Endothelial cell of umbilical vein (primary cell): ENCODE measurements at regions not wholly inside any gene's neighbourhood (a gene's known extent, or its start where the extent isn't known, plus 50 kb on each side); places are given as distances from the start of the nearest gene placed in this dataset.

Source experiments
- BruUV-seq: library from RNA; stranded (reverse); fragments of 400-500 nt; replicated peaks from 2 replicates; lab custom pipeline; 2021; lab: Mats Ljungman, UMichigan
- CTCF ChIA-PET: fragments of 300-600, 350-600 bp; sonication (Branson Sonifier 250); formaldehyde crosslinking; loops from one replicate; lab custom pipeline; 2021; ENCODE audit warnings: antibody characterized with exemption, inconsistent platforms; lab: Charles Lee
- POLR2A ChIA-PET: fragments of 300-600, 350-600 bp; sonication (Branson Sonifier 250); formaldehyde crosslinking; loops from one replicate; lab custom pipeline; 2021; ENCODE audit warnings: antibody characterized with exemption, inconsistent platforms; lab: Charles Lee
- DNase-seq: peaks from one replicate; pipeline ENCODE4 v3.0.0-alpha.2; 2011; ENCODE audit warnings: low read depth, low spot score
- FAIRE-seq: peaks from 2 replicates; lab custom pipeline; 2011; peaks lifted over from hg19 to GRCh38; lab: Jason Lieb, UNC
- H2AFZ ChIP-seq: 2 replicates; pipeline ENCODE4 v1.6.0; 2012; ENCODE audit warnings: low read depth, low read length, control low read depth, inconsistent platforms
- H3K27ac ChIP-seq: 2 replicates; pipeline ENCODE4 v1.5.1; 2011; ENCODE audit warnings: low read depth, mild to moderate bottlenecking, control low read depth, low read length, moderate library complexity; ENCODE audit not compliant: insufficient read depth
- H3K27me3 ChIP-seq, 2 experiments: 2 replicates each; pipeline versions ENCODE4 v1.6.0 to v1.6.1; 2011; ENCODE audit warnings: low read length in 2 of 2, mixed read lengths in 1 of 2; ENCODE audit not compliant: control insufficient read depth in 2 of 2, insufficient read depth in 2 of 2
- H3K36me3 ChIP-seq, 2 experiments: 2 replicates in 1 of 2; 3 replicates in 1 of 2; pipeline ENCODE4 v1.5.1; 2011; ENCODE audit warnings: low read length in 2 of 2, mild to moderate bottlenecking in 1 of 2, moderate library complexity in 1 of 2; ENCODE audit not compliant: control insufficient read depth in 2 of 2, insufficient read depth in 2 of 2; ENCODE audit errors: extremely low read depth in 1 of 2
- H3K4me1 ChIP-seq: 3 replicates; pipeline ENCODE4 v1.5.1; 2011; ENCODE audit warnings: mild to moderate bottlenecking, low read length; ENCODE audit not compliant: control insufficient read depth, insufficient read depth; ENCODE audit errors: extremely low read depth
- H3K4me2 ChIP-seq: 2 replicates; pipeline ENCODE4 v1.6.1; 2011; ENCODE audit warnings: low read length, control low read depth, mixed read lengths; ENCODE audit not compliant: insufficient read depth
- H3K4me3 ChIP-seq, 3 experiments: fragments of 200-600 bp in 1 of 3; sonication (generic), shearing (Covaris generic) in 1 of 3; replicated peaks in 1 of 3; 2 replicates each; pipeline ENCODE4 v1.5.1; 2011 to 2016; ENCODE audit warnings: control low read depth in 3 of 3, low read length in 3 of 3, mild to moderate bottlenecking in 2 of 3, inconsistent platforms in 1 of 3, low read depth in 1 of 3, moderate library complexity in 1 of 3; ENCODE audit not compliant: insufficient read depth in 1 of 3
- H3K79me2 ChIP-seq: 2 replicates; pipeline ENCODE4 v1.6.0; 2012; ENCODE audit warnings: low read length, inconsistent platforms; ENCODE audit not compliant: control insufficient read depth, insufficient read depth
- H3K9ac ChIP-seq: replicated peaks from 2 replicates; pipeline ENCODE3; 2011; ENCODE audit warnings: low read length, control low read depth; ENCODE audit not compliant: insufficient read depth; ENCODE audit errors: extremely low read depth
- H3K9me1 ChIP-seq: replicated peaks from 3 replicates; pipeline ENCODE4 v1.6.0; 2011; ENCODE audit warnings: mild to moderate bottlenecking, low read length; ENCODE audit not compliant: control insufficient read depth, insufficient read depth; ENCODE audit errors: extremely low read depth
- H3K9me3 ChIP-seq: replicated peaks from 2 replicates; pipeline ENCODE4 v1.5.1; 2012; ENCODE audit warnings: low read length, inconsistent platforms; ENCODE audit not compliant: control insufficient read depth, insufficient read depth
- H4K20me1 ChIP-seq: replicated peaks from 2 replicates; pipeline ENCODE3; 2011; ENCODE audit warnings: mild to moderate bottlenecking, low read length; ENCODE audit not compliant: control insufficient read depth, insufficient read depth; ENCODE audit errors: extremely low read depth
- CTCF ChIP-seq, 2 donors: IDR thresholded peaks; 1 replicate in 1 of 2; 2 replicates in 1 of 2; pipeline ENCODE4 v1.5.1; 2011; ENCODE audit warnings: low read length in 2 of 2, mild to moderate bottlenecking in 2 of 2, moderate library complexity in 2 of 2, control low read depth in 1 of 2, inconsistent platforms in 1 of 2, low read depth in 1 of 2; ENCODE audit not compliant: insufficient read depth in 1 of 2; ENCODE audit errors: extremely low read depth in 1 of 2
- EZH2 ChIP-seq: IDR thresholded peaks from 2 replicates; pipeline ENCODE4 v1.6.1; 2012; ENCODE audit warnings: borderline replicate concordance, low read depth, mild to moderate bottlenecking, moderate library complexity, low read length, inconsistent platforms; ENCODE audit not compliant: severe bottlenecking
- FOS ChIP-seq: IDR thresholded peaks from 2 replicates; pipeline ENCODE4 v1.6.1; 2011; ENCODE audit warnings: mild to moderate bottlenecking, low read length, moderate library complexity, borderline replicate concordance; ENCODE audit not compliant: insufficient read depth
- GATA2 ChIP-seq: IDR thresholded peaks from 2 replicates; pipeline ENCODE4 v1.7.0; 2011; ENCODE audit warnings: low read depth, mild to moderate bottlenecking, moderate library complexity, mixed read lengths, low read length; ENCODE audit not compliant: insufficient read length, insufficient read depth
- JUN ChIP-seq: IDR thresholded peaks from 2 replicates; pipeline ENCODE4 v1.6.1; 2011; ENCODE audit warnings: borderline replicate concordance, low read depth; ENCODE audit not compliant: insufficient read length, insufficient read depth
- MYC ChIP-seq: IDR thresholded peaks from one replicate; pipeline ENCODE4 v1.6.1; 2011; ENCODE audit warnings: mild to moderate bottlenecking, low read depth, low read length
- POLR2A ChIP-seq: IDR thresholded peaks from 2 replicates; pipeline ENCODE4 v1.6.1; 2012; ENCODE audit warnings: low read depth, mild to moderate bottlenecking, control low read depth, low read length
- POLR2AphosphoS5 ChIP-seq: IDR thresholded peaks from 2 replicates; pipeline ENCODE4 v1.6.1; 2012; ENCODE audit warnings: low read depth, mild to moderate bottlenecking, control low read depth, low read length, moderate library complexity; ENCODE audit not compliant: insufficient read depth
- dilution Hi-C: fragments of 300-500 bp; cut with MboI; formaldehyde crosslinking; loops from one replicate; pipeline ENCODE4 v1.15.0; 2019; ENCODE audit warnings: low sequenced_read_pairs; ENCODE audit not compliant: extremely low pct_ligation_motif_present
- intact Hi-C: fragments of 100-400 bp; cut with micrococcal nuclease; formaldehyde crosslinking; loops from one replicate; pipeline ENCODE4 v1.10.0; 2022
- TF ChIP-seq, protein P1 (sequence below): IDR thresholded peaks from 2 replicates; pipeline ENCODE4 v1.6.1; 2011; ENCODE audit not compliant: insufficient read depth, insufficient read length

DNA sequence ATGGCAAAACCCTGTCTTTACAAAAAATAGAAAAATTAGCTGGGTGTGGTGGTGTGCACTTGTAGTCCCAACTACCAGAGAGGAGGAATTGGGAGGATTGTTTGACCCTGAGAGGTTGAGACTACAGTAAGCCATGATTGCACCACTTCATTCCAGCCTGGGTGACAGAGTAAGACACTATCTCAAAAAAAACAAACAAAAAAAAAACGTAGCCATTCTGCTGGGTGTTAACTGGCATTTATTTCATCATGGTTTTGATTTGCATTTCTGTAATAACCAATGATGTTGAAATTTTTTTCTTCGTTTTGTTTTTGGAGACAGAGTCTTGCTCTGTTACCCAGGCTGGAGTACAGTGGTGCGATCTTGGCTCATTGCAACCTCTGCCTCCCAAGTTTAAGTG lies 63.3 kb downstream of the RPLP1 start:
- CTCF ChIA-PET: no interaction called here
- H3K9ac ChIP-seq: no peak overlapping the region
- no peak for DNase-seq
- BruUV-seq: no TSS peak
- no peaks in the 10 kb centered on the region for H3K4me1 ChIP-seq
- intact Hi-C loops (no loop called here), dilution Hi-C loops (no loop called here)
- H3K4me3 ChIP-seq: no peak overlapping the region
- H4K20me1 ChIP-seq: no peaks in the 10 kb centered on the region
- no peaks in the 10 kb centered on the region for H3K9me3 ChIP-seq
- TF ChIP-seq CTCF (IDR thresholded peaks at IDR 0.05; ENCODE audit: extremely low read depth in 1 of 2, insufficient read depth in 1 of 2, low read depth in 1 of 2, low read length in 2 of 2) (no peak), JUN (no peak), EZH2 (no peak), GATA2 (no peak), FOS (no peak), MYC (no peak), POLR2A (no peak), POLR2AphosphoS5 (no peak)
- TF ChIP-seq, protein P1, sequence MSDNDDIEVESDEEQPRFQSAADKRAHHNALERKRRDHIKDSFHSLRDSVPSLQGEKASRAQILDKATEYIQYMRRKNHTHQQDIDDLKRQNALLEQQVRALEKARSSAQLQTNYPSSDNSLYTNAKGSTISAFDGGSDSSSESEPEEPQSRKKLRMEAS: no peak
- H3K9me1 ChIP-seq: no peaks in the 10 kb centered on the region
- H3K27ac ChIP-seq: no peak overlapping the region
- no peak overlapping the region for H3K4me2 ChIP-seq
- no peaks in the 10 kb centered on the region for H3K79me2 ChIP-seq
- no peaks in the 10 kb centered on the region for H3K36me3 ChIP-seq
- POLR2A ChIA-PET: no interaction called here
- H2AFZ ChIP-seq: no peak overlapping the region
- no peak for FAIRE-seq
- peaks cover 0 to 6% of the 10 kb centered on the region in 2 experiments for H3K27me3 ChIP-seq
